NCI-H2196 treated with DMSO at 0.1 percent for 48 hours (cell line): ENCODE measurements at regions not wholly inside any gene's neighbourhood (a gene's known extent, or its start where the extent isn't known, plus 50 kb on each side); places are given as distances from the start of the nearest gene placed in this dataset.

ENCODE experiments used
- DNase-seq: peaks from one replicate; lab custom pipeline; 2025; ENCODE audit not compliant: unreplicated experiment; lab: John Stamatoyannopoulos, UW

DNA sequence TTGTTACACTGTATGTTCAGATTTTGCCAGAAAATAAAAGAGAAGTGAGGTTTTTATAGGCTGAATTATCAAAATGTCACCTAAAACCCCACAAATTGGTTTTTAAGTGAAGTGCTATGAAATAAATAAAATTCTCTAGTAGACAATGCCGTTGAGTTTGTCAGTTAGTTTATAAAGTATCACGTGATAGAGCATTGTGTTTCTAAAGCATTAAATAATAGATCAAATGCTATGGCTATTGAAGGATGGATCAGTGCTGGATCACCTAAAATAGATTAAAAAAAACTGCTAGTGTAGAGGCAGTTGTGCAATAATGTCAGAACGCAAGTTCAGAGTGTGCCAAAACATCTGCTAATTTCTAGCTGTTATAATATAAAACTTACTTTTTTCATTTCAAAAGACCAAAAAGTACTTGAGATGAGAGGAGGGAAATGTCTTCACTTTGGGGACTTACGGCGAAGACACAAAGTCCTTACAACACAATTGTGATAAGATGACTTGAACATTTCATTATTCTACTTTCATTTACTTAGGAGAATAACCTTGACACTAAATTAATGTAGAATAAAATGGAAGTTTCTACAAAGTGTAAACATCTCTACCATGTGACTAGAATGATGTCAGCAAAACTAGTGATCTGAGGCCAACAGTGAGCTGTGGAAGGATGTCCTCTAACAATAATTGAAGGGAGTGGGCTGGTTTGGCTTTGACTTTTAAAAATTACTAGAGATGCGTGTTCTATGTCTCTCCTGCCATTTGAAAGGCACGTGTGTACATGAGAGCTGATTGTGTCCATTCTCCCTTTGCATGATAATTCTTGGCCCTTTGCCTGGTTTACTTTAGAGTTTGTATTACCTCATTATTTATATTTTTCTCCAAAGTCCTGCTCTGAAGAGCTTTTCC, 154.4 kb upstream of the PDE3A start:
- DNase-seq: no peak

DNA sequence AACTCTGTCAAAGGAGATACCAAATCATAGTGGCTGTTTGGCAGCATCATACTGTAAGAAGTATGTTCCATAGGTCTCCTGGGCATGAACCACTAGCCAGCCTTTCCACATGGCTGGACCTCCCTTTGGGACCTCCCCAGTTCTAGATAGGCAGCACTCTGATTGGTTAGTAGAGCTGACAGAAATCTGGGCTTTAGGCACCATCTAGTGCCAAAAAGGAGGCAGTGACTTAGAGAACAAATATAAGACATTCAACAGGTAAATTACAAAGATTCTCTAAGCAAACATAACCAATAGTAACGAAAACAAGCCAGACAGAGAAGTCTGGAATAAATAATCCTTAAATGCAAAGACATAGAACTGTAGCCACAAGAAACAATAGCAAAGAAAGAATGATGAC, 148.0 kb upstream of the PDE3A start:
- DNase-seq: no peak

DNA sequence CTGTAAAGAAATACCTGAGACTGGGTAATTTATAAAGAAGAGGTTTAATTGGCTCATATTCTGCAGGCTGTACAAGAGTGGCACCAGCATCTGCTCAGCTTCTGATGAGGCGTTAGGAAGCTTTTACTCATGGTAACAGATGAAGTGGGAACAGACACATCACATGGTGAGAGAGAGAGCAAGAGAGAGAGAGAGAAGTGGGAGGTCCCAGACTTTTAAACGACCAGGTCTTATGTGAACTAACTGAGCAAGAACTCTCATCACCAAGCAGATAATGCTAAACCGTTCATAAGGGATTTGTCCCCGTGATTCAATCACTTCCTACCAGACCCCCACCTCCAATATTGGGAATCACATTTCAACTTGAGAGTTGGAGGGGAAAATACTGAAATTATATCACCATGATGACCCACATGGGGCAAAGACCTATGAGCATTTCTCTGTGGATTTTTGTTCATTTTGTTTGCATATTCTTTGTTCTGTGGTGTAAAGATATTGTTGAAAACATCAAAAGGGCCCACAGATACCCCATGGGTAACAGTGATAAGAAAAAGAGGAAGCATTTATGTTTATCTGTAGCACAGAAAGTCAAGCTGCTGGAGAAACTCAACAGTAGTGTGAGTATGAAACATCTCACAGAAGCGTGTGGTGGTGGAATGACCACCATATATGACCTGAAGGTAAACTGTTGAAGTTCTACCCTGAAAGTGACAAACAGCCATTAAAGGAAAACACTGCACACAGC, 135.2 kb upstream of the PDE3A start:
- DNase-seq: no peak

DNA sequence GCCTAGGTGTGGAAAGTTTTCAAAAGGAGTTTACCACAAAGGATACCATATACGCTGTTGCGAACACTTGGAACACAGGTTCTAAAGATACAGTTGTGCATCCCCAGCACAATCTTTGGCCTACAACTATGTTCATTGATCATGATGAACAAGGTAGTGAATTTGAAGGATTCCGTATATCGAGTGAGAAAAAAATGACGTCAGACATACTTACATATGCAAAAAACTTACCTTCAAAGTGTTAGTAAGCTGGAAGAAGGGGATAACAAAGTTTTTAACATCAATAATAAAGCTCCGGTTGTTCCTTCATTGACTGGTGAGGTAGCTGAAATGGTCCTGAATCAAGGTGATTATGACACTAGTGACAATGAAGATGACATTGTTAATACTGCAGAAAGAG, 133.9 kb upstream of the PDE3A start:
- no peak for DNase-seq

DNA sequence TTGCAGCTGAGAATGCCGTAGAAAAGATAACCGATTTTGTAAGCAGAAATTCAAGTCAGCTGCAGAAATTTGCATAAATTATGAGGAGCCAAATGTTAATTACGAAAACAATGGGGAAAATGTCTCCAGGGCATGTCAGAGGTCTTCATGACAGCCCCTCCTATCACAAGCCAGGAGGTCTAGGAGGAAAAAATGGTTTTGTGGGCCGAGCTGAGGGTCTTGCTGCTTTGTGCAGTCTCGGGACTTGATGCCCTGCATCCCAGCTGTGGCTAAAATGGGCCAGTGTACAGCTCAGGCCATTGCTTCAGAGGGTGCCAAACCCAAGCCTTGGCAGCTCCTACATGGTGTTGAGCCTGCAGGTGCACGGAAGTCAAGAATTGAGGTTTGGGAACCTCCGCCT, 131.2 kb upstream of the PDE3A start:
- DNase-seq: no peak

DNA sequence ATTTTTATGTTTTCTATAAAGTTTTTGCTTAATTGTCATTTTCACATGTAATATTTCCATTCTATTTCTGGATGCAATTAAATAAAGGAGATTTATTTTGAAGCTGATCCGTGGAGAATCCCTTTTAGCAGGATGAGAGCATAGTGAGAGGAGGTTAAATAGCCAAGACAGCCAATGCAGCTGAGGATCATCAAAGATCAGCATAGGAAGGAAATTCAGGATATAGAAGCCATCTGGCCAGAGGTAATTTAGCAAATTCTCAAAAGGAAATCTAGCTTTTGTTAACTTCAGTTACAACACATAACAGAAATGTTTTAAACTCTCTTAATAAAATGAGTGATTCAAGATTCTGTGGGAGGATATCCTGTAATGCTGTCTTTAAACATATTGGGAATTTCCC, 122.8 kb upstream of the PDE3A start:
- DNase-seq: no peak

DNA sequence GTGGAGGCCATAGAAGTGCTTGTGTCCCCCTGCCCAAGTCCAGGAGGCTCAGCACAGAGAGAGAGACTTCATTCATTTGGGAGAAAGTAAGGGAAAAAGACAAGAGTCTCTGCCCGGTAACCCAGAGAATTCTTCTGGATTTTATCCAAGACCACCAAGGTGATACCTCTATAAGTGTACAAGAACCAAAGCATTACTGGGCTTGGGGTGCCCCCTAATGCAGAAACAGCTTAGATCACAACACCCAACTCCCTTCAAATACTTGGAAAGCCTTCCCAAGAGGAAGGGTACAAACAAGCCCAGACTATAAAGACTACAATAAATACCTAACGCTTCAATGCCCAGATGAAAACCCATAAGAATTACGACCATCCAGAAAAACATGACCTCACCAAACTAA, 119.7 kb upstream of the PDE3A start:
- no peak for DNase-seq

DNA sequence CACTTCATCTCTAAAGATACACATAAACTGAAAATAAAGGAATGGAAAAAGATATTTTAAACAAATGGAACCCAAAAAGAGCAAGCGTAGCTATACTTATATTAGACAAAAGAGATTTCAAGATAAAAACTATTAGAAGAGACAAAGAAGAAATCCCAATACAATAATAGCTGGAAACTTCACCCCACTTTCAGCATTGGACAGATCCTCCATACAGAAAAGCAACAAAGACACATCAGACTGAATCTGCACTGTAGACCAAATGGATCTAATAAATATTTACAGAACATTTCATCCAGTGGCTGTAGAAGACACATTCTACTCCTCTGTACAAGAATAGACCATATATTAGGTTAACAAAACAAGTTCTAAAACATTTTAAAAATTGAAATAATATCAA, 117.6 kb upstream of the PDE3A start:
- no peak for DNase-seq

DNA sequence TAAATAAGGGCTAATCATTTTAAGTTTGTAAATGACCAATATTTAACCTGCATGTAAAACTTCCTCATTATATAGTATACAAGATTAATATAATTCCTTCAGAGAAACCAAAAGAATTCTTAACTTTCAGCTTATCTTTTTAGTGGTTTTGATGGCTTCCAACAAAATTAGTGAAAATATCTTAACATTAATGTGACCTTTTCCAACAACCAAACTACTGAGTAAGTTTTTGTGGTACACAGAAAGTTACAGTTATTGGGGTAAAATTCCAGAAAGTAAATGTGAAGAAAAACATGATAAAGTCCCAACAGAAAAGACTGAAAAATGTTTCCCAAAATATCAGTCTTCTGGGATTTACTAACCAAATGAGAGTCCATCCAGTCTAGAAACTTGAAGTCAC, 111.0 kb upstream of the PDE3A start:
- no peak for DNase-seq

DNA sequence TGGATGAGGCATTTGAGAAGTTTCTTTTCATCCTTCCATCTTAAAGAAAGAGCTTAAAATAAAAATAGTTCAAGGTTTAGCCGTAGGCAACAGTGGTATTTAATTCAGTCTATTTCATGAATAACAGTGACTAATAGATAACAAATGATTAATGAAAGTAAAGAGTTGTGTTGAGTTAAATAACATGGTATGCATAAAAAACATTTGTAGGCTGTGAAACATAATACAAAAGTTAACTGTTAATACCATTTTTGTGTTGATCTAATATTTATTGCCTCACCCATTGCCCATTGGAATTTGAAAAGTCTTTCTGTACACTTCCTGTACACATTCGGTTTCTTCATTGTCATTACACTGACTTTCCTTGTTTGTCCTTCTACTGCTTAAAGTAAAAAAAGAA, 108.6 kb upstream of the PDE3A start:
- no peak for DNase-seq

DNA sequence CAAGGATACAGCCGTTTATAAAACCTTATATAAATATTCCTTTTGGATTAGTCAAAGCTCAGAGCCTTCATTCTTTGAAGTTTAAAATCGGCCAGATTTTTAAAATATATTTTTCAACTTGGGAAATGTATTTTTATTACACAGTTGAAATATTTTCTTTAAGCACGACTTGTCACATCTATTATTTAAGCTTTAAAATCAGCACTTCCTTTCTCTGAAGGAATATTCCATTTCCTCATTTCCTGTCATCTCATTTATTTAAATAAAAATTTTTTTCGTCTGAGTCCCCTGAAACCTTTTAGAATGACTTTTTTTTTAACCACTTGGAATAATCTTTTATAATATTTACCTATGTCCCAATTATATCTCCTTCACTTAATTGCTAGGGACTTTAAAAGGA, 107.5 kb upstream of the PDE3A start:
- DNase-seq: no peak

DNA sequence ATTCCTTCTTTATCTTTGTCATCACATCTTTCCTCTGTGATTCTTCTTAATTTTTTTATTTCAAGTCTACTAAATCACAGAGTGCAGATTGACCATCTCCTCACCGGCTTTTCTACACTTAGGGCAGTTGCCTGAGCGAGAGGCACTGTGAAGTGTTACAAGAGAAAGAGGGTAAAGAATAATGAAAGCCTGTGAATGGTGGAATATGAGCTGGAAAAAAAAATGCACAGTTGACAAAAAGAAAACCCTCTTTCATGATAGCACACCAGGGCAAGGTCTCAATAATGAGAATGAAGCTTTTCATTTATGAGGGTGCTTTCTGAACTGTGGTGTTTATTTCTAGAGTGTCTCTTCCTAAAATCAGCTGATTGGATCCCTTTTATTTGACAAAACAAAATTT, 106.2 kb upstream of the PDE3A start:
- DNase-seq: no peak

DNA sequence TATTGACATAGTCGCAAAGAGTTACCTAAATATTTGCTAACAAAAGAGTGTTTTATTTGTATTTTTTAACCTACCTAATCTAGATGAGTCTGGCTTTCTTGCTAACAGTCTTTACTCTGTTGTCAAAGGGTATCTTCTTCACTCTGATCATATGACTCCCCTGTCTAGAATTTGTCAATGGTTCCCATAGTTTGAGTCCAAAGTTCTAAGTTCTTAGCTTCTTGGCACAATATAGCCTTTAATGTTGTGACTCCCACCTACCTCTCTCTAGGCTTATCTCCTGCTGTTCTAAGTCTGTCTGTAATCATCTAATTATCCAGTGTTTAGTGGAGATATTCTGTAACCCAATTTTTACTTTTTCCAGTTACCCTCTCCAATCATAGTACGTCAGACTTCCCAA, 104.3 kb upstream of the PDE3A start:
- DNase-seq: no peak

DNA sequence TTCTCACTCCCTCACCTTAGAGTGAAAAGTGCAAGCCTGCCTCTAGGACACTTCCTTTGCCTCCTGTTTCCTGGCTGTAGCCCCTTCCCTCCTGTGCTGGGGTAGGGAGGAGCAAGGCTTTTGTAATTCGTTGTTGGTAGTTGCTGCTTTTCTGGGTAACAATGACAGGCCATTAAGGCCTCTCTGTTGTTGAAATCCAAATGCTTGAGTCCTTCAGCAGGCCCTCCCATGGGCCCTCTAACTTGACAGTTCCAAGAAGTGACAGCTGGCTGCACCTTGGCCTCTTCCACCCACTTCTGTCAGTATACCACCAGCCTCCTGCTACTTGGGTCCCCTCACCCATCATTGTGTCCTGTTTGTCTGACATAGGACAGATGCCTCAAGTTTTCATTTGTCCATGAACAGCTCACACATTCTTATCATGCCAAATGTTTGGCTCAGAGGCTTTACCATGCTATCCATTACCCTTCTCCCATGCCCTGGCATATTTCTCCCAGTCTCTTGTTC, 103.7 kb upstream of the PDE3A start:
- no peak for DNase-seq

DNA sequence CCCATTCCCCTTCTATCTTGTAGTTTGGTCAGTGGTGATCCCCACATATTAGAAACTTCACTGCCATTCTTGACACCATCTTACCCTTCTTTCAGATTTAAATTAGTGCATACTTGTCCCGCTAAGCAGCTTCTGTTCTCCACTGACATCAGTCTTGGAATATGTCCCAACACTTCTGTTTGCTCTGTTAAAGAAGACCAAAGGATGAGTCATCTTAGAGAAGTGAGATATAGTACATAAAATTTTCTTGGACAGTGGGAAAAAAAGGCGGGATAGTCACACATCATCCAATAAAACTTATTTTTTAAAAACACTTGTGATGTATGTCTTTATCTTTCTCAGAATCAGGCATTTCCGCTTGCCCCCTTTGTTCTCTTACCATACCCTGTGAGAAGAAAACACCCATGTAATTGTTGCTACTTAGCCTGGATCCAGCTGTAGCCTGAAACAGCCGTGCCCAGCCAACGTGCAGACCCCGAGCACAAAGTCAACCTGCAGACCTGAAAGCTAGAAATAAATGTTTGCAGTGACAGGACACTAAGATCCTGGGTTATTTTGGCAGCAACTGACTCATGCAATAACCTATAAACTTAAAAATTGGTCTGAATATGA, 100.1 kb upstream of the PDE3A start:
- DNase-seq: no peak

DNA sequence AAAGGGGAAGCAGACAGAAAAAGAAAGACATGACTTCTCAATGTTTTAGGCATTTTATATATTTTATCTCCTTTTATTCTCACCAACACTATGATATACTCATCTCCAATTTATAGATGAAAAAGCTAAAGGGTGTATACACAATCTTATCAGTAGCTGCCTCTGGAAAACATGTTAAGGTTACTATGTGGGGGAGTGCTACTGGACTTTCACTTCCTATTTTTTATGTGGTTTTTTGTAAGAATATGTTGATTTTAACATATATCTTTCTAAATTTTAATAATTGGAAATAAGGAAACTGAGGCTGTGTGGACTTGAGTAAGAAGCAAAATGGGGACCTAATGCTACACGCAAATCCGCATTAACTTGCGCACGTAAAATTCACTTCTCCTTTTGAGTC, 99.6 kb upstream of the PDE3A start:
- no peak for DNase-seq

DNA sequence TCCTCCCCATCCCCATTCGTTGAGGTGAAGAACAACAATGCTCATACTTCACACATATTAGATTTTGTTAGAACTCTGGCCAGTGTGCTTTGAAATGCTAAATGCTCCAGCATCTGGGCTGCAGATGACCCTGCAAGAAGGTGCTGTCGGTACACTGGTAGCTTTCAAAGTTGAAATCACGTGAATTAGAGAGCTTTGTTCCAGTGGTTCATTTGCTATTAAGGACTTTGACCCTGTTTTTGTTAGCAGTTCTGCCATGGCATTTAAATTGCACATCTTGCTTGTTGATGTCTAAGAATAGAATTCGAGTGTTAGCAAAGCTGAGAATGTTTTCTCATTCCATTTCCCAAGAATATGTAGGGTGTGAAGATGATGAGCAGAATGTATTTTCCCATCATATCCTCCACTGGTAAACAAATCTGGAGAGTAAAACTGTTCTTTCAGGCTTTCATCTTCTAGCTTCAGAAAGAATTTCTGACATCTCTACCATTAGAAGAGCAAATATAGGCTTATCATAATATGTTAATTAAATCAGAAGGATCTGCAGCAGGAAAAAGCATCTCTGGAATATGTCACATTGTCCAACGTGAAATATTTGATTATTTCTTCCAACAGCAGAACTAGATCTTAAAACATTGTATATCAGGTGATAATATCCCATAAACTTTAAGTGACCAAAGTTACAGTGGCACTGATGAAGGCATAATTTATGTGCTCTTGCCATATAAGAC, 98.8 kb upstream of the PDE3A start:
- DNase-seq: no peak

DNA sequence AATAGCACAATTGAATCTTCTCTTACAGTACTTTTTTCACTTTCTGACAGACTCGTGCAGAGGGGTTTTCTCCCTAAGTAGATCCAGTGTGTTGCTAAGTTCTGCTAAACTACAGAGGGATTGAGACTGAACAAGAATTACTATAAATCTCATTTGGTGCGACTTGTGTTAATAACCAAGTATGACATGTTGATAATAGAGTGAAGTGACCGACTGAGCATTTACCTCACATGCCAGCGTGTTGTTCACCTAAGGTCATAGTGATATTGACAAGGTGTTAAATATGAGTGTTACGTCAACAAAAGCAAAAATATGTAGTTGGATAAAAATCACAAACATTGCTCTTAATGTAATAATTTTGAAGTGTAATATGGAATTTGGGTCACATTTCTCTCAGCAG, 97.8 kb upstream of the PDE3A start:
- no peak for DNase-seq

DNA sequence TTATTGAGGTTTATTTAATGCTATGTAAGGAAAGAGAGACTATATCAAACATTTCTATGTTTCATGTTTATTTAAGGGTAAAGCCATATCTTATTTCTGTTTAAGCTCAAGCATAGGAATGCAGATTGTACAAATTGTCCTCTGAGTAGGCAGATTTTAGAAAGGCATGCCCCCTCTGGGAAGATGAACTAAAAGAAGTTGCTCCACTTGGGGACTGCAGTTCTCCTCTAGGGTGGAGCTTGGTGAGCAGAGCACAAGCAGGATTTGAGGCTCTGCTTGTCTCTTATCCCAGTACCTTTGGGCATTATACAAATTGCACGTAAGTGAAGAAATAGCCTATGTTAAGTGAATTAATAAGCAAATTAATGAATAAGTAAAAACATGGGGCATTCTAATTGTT, 96.2 kb upstream of the PDE3A start:
- DNase-seq: no peak

DNA sequence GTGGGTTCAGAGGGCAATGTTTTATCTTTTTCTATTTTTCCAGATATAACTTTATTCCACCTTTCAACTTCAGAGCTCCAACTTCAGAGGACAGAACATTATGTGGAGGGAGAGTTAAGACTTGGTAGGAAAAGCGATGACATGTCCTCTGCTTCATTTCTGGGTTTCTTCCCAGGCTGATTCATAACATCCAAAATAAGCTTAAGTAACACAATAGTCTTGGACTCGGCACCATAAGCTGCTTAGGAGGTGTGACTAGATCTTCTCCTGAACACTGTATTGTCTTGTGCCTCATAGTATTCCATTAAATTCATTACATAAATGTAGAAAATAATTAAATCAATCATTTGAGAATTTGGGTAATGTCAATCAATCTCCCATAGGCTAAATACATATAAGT, 95.5 kb upstream of the PDE3A start:
- no peak for DNase-seq

DNA sequence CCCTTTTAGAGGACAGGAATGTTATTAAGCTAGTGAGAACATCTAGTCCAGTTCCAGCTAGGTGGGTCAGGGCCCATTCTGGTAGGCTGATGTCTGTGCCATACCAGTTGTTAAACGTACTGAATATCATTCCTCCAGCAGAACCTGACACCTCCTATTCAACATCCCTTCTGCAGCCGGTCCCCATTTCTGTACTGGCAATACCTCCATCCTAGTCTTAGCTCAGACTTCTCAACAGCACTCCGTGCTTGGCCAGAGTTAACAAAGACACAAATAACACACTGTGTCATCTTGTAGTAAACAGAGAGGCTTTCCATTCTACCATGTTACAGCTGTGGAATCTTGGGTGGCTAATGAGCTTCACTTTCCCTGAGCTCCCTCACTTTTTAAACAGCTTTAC, 94.3 kb upstream of the PDE3A start:
- no peak for DNase-seq
